GM13977 (cell line): ENCODE measurements at regions not wholly inside any gene's neighbourhood (a gene's known extent, or its start where the extent isn't known, plus 50 kb on each side); places are given as distances from the start of the nearest gene placed in this dataset.

Source experiments
- DNase-seq: peaks from one replicate; pipeline ENCODE4 v3.0.0; 2012; ENCODE audit warnings: low spot score
- in situ Hi-C: fragments of 300-500 bp; cut with MboI; formaldehyde crosslinking; loops from one replicate; pipeline ENCODE4 v1.12.0; 2022; ENCODE audit warnings: low sequenced_read_pairs, low pct_unique_long_range_greater_than_20kb, mixed read lengths, inconsistent platforms; ENCODE audit not compliant: unreplicated experiment
- TF ChIP-seq, protein P1 (sequence below): IDR thresholded peaks from 2 replicates; pipeline ENCODE4 v1.5.1; 2012; ENCODE audit warnings: mild to moderate bottlenecking, control low read depth; ENCODE audit not compliant: insufficient read depth; ENCODE audit errors: extremely low read depth, missing control alignments

DNA sequence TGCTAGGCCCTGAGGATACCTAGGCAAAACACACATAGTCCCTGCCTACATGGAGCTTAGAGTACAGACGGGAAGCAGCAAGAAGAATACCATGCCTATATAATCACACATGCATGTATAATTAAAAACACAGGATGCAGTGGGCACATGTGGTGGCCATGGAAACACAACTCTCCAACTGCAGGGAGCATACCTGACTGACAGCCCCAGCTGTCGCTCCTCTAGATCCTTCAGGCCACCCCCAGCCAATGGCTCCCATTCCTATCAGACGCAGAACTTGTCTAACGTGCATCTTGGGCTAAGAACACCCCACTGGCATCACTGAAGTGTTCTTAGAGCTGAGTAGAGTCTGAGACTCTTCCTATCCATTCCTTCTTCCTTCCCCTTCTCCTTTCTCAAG, 125.5 kb upstream of the FRMD4B start:
- no peak for DNase-seq
- in situ Hi-C loops, result no loop called here
- TF ChIP-seq, protein P1, sequence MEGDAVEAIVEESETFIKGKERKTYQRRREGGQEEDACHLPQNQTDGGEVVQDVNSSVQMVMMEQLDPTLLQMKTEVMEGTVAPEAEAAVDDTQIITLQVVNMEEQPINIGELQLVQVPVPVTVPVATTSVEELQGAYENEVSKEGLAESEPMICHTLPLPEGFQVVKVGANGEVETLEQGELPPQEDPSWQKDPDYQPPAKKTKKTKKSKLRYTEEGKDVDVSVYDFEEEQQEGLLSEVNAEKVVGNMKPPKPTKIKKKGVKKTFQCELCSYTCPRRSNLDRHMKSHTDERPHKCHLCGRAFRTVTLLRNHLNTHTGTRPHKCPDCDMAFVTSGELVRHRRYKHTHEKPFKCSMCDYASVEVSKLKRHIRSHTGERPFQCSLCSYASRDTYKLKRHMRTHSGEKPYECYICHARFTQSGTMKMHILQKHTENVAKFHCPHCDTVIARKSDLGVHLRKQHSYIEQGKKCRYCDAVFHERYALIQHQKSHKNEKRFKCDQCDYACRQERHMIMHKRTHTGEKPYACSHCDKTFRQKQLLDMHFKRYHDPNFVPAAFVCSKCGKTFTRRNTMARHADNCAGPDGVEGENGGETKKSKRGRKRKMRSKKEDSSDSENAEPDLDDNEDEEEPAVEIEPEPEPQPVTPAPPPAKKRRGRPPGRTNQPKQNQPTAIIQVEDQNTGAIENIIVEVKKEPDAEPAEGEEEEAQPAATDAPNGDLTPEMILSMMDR, result no peak

DNA sequence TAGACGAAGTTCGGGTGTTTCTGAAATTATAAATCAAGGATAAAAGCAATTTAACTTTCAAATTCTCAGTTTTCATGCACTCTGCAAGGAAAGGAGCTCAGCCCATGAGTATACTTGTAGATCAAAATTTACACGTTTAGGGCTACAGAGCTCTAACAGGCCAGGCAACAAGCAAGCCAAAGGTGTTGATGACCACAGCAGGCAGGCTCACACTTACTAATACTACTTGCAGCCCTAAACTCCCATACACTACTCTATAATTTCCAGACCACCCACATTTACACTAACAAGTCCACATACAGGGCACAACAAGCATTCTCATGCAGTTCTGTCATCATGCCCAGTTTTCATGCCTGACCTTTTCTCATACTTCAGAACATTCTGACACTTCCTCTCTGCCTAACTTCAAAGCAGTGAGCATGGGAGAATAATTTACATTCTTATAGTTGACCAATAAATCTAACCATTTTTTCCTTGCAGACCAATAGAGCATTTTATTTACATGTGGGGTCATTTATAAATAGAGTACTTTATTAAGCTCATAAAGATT, 124.7 kb upstream of the FRMD4B start:
- TF ChIP-seq, protein P1, result no peak
- in situ Hi-C loops, result no loop called here

DNA sequence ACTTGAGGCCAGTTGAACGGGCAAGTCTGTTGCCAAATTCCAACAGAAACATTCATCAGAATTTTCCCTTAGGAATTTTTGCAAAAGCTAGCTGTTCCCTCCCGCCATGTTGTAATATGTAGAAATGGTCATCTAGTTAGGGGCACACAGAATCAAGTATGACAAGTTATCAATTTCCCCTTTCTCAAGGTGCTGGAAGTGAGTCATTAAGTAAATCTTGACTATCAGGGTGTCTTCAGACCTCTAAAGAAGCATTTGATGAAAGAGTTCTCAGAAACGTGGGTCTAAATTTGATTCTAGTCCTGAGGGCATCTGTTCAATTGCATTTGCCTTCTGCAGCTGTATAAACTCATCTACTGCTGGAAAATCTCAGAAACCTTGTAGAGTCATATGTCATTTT, 123.4 kb upstream of the FRMD4B start:
- no peak for DNase-seq
- TF ChIP-seq, protein P1, result no peak
- in situ Hi-C loops, result no loop called here

More for the DNA sequence above, 124.7 kb upstream of the FRMD4B start:
- DNase-seq, result no peak

DNA sequence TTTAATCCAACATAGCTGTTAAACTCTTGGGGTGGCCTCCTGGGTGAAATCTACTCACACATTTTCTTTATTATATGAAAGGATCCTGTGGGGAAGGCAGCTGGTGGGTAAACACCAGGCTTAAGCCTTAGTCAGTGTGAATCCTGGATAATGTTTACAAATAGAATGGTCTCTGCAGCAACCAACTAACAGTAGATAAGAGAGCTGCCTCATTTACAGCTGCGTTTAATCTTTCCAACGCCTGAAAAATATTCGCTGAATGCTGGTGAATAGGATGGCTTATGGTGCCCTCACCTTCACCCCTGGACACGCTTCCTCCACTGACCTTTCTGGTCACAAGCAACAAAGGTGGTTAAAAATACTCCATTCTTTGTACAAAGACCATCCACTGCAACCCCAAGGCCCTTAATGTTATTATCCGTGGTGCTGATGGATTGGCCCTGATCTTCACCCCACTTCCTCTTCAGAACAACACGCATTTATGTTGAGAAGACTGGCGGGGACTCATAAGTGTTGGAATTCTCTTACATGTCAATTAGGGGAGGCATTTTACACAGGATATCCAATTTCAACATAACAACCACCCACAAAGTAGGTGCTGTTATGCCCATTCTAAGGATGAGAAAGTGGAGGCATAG, 120.0 kb upstream of the FRMD4B start:
- TF ChIP-seq, protein P1, result no peak
- DNase-seq, result no peak
- in situ Hi-C loops, result no loop called here

DNA sequence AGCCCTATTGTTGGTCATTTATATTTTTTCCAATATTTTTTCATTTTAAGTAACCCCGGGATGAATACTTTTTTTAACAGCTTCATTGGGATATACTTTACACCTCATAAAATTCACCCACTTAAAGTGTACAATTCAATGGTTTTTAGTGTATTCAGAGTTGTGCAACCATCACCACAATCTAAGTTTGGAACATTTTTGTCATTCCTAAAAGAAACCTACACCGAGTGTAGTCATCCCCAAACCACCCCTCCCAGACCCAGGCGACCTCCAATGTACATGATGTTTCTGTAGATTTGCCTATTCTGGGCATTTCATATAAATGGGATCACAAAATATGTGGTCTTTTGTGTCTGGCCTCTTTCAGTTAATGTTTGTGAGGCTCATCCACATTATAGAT, 118.3 kb upstream of the FRMD4B start:
- TF ChIP-seq, protein P1, result no peak
- DNase-seq, result no peak
- in situ Hi-C loops, result no loop called here

DNA sequence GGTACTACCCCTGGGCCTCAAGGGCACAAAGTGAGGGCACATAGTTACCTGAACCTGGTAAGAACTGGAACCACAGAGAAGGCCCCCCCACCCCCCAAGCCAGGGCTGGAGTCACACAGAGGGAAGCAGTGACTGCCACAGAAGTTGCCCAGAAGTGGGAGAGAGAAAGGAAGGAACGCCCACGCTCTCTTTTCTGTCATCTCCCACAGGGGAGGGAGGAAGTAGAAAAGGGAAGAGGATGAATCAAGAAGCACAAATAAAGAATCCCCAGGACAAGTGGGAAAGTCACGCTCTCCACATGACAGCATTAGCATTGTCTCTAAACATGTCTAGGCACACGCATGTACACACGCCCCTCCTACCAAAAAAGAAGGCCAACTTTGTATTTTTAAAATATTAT, 114.7 kb upstream of the FRMD4B start:
- no peak for DNase-seq
- TF ChIP-seq, protein P1, result no peak
- in situ Hi-C loops, result no loop called here
